HL-60 (cell line): ENCODE measurements at regions not wholly inside any gene's neighbourhood (a gene's known extent, or its start where the extent isn't known, plus 50 kb on each side); places are given as distances from the start of the nearest gene placed in this dataset.

Source experiments
- CTCF ChIP-seq: IDR thresholded peaks from one replicate; pipeline ENCODE4 v1.5.1; 2011; ENCODE audit warnings: low read length, control low read depth, inconsistent platforms; ENCODE audit not compliant: insufficient read depth
- GABPA ChIP-seq: IDR thresholded peaks from 2 replicates; pipeline ENCODE4 v1.6.1; 2012; ENCODE audit warnings: low read depth
- POLR2AphosphoS5 ChIP-seq: IDR thresholded peaks from 2 replicates; pipeline ENCODE4 v1.6.1; 2012; ENCODE audit warnings: low read depth
- REST ChIP-seq: IDR thresholded peaks from 2 replicates; pipeline ENCODE4 v1.6.1; 2012; ENCODE audit warnings: low read depth; ENCODE audit not compliant: insufficient replicate concordance
- SPI1 ChIP-seq: IDR thresholded peaks from 2 replicates; pipeline ENCODE4 v1.6.1; 2012; ENCODE audit warnings: low read depth, mild to moderate bottlenecking, borderline replicate concordance

DNA sequence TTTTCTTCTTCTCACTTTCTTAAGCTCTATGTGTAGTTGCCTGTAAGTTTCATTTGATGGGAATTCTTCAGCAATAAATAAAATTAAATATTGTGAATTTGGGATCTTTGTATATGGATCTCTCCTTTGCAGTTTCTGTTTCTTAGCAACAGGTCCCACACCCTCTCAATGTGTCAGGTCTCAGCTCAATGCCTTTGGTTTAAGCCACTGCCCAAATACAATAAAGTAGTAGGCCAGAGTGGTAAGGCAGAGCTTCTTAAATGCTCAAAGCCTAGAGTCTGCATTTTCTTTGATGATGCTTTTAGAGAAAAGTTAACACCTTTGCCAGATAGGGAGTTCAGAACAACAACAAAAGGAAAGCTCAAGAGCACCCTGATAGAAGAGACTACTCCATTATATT is 343.7 kb downstream of the NSUN3 start:
- TF ChIP-seq CTCF (no peak), POLR2AphosphoS5 (no peak), REST (no peak), GABPA (no peak), SPI1 (no peak)
